HG02571 (cell line): ENCODE measurements at regions not wholly inside any gene's neighbourhood (a gene's known extent, or its start where the extent isn't known, plus 50 kb on each side); places are given as distances from the start of the nearest gene placed in this dataset.
"Not testable (repeated sequence)": the region's sequence is repeated elsewhere in the genome, so short reads cannot be mapped to it uniquely, and the experiment has no call there.

Experiments
- ATAC-seq: cut with Tn5 transposase; IDR thresholded peaks from one replicate; pipeline ENCODE4 v1.9.1; 2021; ENCODE audit warnings: mild to moderate bottlenecking, moderate library complexity; ENCODE audit not compliant: unreplicated experiment

DNA sequence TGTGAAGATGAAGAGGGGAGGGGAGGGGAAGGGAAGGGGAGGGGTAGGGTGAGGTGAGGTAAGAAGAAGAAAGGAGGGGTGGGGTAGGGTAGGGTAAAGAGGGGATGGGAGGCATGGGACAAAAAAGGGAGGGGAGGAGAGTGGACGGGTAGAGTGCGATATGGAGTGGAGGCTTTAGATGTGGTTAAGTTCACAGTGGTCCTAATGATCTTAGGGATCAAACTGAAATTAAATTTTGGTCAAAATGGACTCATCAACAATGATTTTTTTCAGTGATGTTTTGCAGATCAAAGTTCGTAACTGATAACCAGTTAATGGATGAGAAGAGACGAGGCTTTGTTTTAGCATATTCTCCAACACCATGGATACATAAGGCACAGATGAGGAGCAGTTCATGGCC lies 513.9 kb upstream of the ACVR2A start:
- no peak for ATAC-seq

DNA sequence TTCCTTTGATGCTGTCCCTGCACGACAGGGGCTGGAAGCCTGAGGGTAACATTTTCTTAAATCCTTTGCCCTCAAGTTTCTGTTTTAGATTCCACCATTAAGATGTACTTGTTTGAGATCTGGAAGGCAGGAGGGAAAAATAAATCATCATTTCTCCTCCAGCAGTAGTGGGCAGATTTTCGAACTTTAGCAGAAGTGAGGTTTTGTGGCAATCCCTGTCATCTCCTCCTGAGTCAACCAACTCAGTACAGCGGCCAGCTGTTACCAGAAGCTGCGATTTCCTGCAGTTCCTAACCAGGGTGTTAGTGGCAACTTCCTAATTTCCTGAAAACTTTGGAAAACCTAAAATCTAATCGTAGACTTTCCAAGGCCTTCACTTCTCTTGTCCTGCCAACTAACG lies 517.2 kb upstream of the ACVR2A start:
- ATAC-seq = peak; percentile 65

DNA sequence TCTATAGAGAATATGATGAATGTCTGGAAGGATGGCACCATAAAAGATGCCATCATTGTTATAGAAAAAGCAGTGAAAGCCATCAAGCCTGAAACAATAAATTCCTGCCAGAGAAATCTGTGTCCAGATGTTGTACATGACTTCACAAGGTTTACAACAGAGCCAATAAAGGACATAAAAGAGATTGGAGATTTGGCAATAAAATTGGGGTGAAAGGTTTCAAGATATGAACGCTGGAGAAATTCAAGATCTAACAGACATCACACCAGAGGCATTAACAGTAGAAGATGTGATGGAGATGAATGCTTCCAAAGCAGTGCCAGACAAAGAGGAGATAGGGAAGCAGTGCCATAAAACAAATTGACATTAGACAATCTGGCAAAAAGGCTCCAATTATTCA lies 518.8 kb upstream of the ACVR2A start:
- ATAC-seq = no peak

- ATAC-seq = no peak
Observed at GRCh38 chr2:147320146-147320545, 524.7 kb upstream of the ACVR2A start.

DNA sequence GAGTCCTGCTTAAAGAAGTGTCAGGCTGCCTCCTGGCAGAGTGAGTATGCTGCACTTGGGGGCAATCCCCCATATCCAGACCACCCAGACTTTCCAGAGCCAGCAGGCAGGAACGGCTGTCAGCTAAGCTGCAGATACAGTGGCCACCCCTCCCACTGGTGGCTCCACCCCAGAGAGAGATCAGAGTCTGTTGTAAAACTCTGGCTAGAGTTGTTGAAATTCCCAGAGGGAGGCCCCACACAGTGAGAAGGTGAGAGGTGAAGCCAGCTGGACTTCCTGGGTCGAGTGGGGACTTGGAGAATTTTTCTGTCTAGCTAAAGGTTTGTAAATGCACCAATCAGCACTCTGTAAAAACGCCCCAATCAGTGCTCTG lies 533.8 kb upstream of the ACVR2A start:
- no peak for ATAC-seq

GRCh38 chr2:147310335-147311057 lies 534.3 kb upstream of the ACVR2A start:
- no peak for ATAC-seq

DNA sequence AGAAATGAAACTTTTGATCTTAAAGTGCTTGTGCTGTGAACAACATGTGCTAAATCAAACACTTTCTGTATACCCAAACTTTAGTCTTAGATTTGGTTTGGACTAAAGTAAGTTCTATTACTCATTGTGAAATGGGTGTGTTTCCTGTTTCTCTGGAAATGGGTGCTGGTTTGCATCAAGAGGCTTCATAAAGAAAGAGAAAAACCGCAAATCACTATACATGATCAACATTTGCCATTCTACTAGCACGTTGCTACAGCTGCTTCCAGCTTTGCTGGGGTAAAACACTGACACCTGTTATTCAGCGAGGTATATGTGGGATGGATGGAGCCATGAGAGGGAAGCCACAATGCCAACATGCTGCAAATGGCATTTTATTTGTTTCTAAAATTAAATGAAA lies 547.0 kb upstream of the ACVR2A start:
- ATAC-seq = peak; percentile 97

GRCh38 chr2:147294825-147295392 lies 549.9 kb upstream of the ACVR2A start:
- ATAC-seq = no peak

- no peak for ATAC-seq
Observed at GRCh38 chr2:147293991-147294824, 550.6 kb upstream of the ACVR2A start.

DNA sequence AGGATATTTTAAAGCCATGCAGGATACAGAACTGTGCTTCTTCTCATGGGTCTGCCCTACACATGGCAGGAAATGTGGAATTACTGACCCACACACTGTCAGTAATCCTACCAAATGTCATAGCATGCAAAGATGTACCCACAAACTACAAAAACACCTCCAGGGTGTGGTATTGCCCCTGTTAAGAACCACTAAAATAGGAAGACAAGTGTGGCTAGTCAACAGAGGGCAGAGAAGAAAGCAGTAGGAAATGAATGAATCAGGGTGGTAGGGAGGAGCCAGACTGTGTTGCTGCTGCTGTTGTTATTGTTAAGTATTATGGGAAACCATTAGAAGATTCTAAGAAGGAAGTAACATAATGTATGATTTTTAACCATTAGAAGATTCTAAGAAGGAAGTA lies 556.7 kb upstream of the ACVR2A start:
- no peak for ATAC-seq

DNA sequence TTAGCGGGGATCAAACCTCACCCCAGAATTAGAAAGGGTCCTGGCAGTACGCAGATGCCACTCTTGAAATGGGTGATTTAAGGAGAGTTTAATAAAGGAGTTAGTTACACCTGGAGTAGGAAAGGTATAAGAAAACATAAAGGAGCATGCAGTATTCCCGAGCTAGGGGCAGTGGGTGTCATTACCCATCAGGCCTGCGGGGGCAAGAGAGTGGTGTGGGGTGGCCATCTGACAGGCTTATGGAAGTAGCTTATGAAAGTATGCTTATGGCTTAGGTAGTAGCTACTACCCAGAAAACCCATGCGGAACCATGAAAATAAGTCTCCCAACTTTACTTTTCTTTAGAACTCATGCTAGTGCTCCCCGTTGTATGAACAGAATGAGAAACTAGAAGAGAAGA lies 568.9 kb upstream of the ACVR2A start:
- ATAC-seq = no peak

- ATAC-seq = no peak
Observed at GRCh38 chr2:147273628-147274027, 571.2 kb upstream of the ACVR2A start.

- no peak for ATAC-seq
Observed at GRCh38 chr2:147273106-147273505, 571.7 kb upstream of the ACVR2A start.

- ATAC-seq = not testable (repeated sequence)
Observed at GRCh38 chr2:147269581-147269980, 575.2 kb upstream of the ACVR2A start.

DNA sequence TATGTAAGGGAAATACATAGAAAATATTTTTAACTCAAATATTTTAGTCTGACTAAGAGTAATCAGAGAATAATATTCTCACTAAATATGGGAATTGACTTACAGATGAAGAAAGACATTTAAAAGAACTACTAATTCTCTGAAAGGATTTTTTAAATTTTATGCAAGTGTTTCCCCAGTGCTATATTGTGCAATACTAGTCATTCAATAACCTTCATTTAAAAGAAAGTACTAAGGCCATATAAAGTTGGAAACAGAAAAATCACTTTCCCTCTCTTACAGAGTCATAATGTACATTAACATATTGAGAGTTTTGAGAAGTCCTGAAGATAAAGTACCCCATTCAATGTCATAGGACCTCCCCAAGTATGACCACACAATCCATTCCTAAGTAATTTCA lies 584.6 kb upstream of the ACVR2A start:
- no peak for ATAC-seq

GRCh38 chr2:147255812-147256211 lies 589.0 kb upstream of the ACVR2A start:
- ATAC-seq = no peak

- no peak for ATAC-seq
Observed at GRCh38 chr2:147250652-147251356, 594.0 kb upstream of the ACVR2A start.

GRCh38 chr2:147247749-147248148 lies 597.1 kb upstream of the ACVR2A start:
- no peak for ATAC-seq

GRCh38 chr2:147242445-147242844 lies 602.4 kb upstream of the ACVR2A start:
- no peak for ATAC-seq

GRCh38 chr2:147236601-147237000 lies 608.2 kb upstream of the ACVR2A start:
- ATAC-seq = no peak

DNA sequence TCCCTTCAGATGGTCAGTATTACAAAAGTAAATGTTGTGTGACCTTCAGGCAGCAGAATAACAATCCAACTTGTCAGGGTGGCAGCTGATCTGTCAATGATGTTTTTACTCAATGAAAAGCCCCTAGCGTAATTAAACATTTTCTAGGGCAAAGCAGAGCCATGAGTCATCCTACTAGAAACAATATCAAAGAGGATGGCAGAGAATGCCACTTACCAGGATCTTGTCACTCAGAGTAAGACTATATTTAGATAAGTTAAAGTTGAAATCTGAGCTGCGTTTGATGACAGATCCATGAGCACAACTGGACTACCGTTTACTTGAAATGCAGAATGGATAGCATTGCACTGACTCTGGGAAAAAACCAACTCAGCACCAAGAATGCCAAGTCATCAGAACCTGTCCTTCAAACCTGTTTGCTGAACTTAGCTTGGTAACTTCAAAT lies 612.6 kb upstream of the ACVR2A start:
- no peak for ATAC-seq
